ENCODE measurements at regions not wholly inside any gene's neighbourhood (a gene's known extent, or its start where the extent isn't known, plus 50 kb on each side); places are given as distances from the start of the nearest gene placed in this dataset.

GRCh38 chr11:69232821-69233743 lies 60.9 kb upstream of the MYEOV start:
- Histone ChIP-seq H3K4me1 (ENCODE audit: control insufficient read depth in 2 of 2, insufficient read depth in 2 of 2, low read length in 2 of 2) (no peaks in the 10 kb centered on the region), H3K9me3 (ENCODE audit: control insufficient read depth in 2 of 2, insufficient read depth in 1 of 2, low read length in 1 of 2) (no peaks in the 10 kb centered on the region), H3K27ac (ENCODE audit: low read depth in 1 of 2, low read length in 1 of 2) (no peak overlapping the region), H3K36me3 (ENCODE audit: control insufficient read depth in 2 of 2, insufficient read depth in 2 of 2, low read length in 1 of 2) (no peaks in the 10 kb centered on the region), H3K27me3 (ENCODE audit: control insufficient read depth in 2 of 2, insufficient read depth in 1 of 2, low read length in 1 of 2) (no peaks in the 10 kb centered on the region), H3K4me3 (ENCODE audit: low read length in 2 of 2) (no peak overlapping the region)
- 98% methylated on average over 19 of the region's 19 CpGs for WGBS
- no peak for DNase-seq (ENCODE audit: low read depth in 6 of 9, low spot score in 9 of 9)

- no peaks in the 10 kb centered on the region for H3K4me1 ChIP-seq (ENCODE audit: control insufficient read depth in 2 of 2, insufficient read depth in 2 of 2, low read length in 2 of 2)
- H3K27me3 ChIP-seq (ENCODE audit: control insufficient read depth in 2 of 2, insufficient read depth in 1 of 2, low read length in 1 of 2), result no peaks in the 10 kb centered on the region
- H3K27ac ChIP-seq (ENCODE audit: low read depth in 1 of 2, low read length in 1 of 2), result no peak overlapping the region
- no peaks in the 10 kb centered on the region for H3K36me3 ChIP-seq (ENCODE audit: control insufficient read depth in 2 of 2, insufficient read depth in 2 of 2, low read length in 1 of 2)
- WGBS, result 91% methylated on average over 26 of the region's 26 CpGs
- no peak for DNase-seq (ENCODE audit: low read depth in 6 of 9, low spot score in 9 of 9)
- H3K9me3 ChIP-seq (ENCODE audit: control insufficient read depth in 2 of 2, insufficient read depth in 1 of 2, low read length in 1 of 2), result no peaks in the 10 kb centered on the region
- no peak overlapping the region for H3K4me3 ChIP-seq (ENCODE audit: low read length in 2 of 2)
Observed at GRCh38 chr11:69233744-69234570, 60.0 kb upstream of the MYEOV start.

GRCh38 chr11:69234740-69235710 lies 58.9 kb upstream of the MYEOV start:
- 95% methylated on average over 11 of the region's 11 CpGs for WGBS
- H3K4me1 ChIP-seq (ENCODE audit: control insufficient read depth in 2 of 2, insufficient read depth in 2 of 2, low read length in 2 of 2), result no peaks in the 10 kb centered on the region
- H3K36me3 ChIP-seq (ENCODE audit: control insufficient read depth in 2 of 2, insufficient read depth in 2 of 2, low read length in 1 of 2), result no peaks in the 10 kb centered on the region
- H3K9me3 ChIP-seq (ENCODE audit: control insufficient read depth in 2 of 2, insufficient read depth in 1 of 2, low read length in 1 of 2), result no peaks in the 10 kb centered on the region
- no peak for DNase-seq (ENCODE audit: low read depth in 6 of 9, low spot score in 9 of 9)
- no peak overlapping the region for H3K4me3 ChIP-seq (ENCODE audit: low read length in 2 of 2)
- H3K27me3 ChIP-seq (ENCODE audit: control insufficient read depth in 2 of 2, insufficient read depth in 1 of 2, low read length in 1 of 2), result no peaks in the 10 kb centered on the region
- no peak overlapping the region for H3K27ac ChIP-seq (ENCODE audit: low read depth in 1 of 2, low read length in 1 of 2)

- WGBS, result 85% methylated on average over 5 of the region's 5 CpGs
- DNase-seq (ENCODE audit: low read depth in 6 of 9, low spot score in 9 of 9), result no peak
- no peaks in the 10 kb centered on the region for H3K9me3 ChIP-seq (ENCODE audit: control insufficient read depth in 2 of 2, insufficient read depth in 1 of 2, low read length in 1 of 2)
- no peak overlapping the region for H3K4me3 ChIP-seq (ENCODE audit: low read length in 2 of 2)
- H3K27ac ChIP-seq (ENCODE audit: low read depth in 1 of 2, low read length in 1 of 2), result no peak overlapping the region
- H3K4me1 ChIP-seq (ENCODE audit: control insufficient read depth in 2 of 2, insufficient read depth in 2 of 2, low read length in 2 of 2), result peaks cover 0 to 2% of the 10 kb centered on the region in 2 donors
- no peaks in the 10 kb centered on the region for H3K27me3 ChIP-seq (ENCODE audit: control insufficient read depth in 2 of 2, insufficient read depth in 1 of 2, low read length in 1 of 2)
- H3K36me3 ChIP-seq (ENCODE audit: control insufficient read depth in 2 of 2, insufficient read depth in 2 of 2, low read length in 1 of 2), result no peaks in the 10 kb centered on the region
Observed at GRCh38 chr11:69238573-69239351, 55.2 kb upstream of the MYEOV start.

GRCh38 chr11:69239641-69240040 lies 54.3 kb upstream of the MYEOV start:
- Histone ChIP-seq H3K36me3 (ENCODE audit: control insufficient read depth in 2 of 2, insufficient read depth in 2 of 2, low read length in 1 of 2) (no peaks in the 10 kb centered on the region), H3K27ac (ENCODE audit: low read depth in 1 of 2, low read length in 1 of 2) (no peak overlapping the region), H3K4me3 (ENCODE audit: low read length in 2 of 2) (no peak overlapping the region), H3K9me3 (ENCODE audit: control insufficient read depth in 2 of 2, insufficient read depth in 1 of 2, low read length in 1 of 2) (no peaks in the 10 kb centered on the region), H3K27me3 (ENCODE audit: control insufficient read depth in 2 of 2, insufficient read depth in 1 of 2, low read length in 1 of 2) (no peaks in the 10 kb centered on the region), H3K4me1 (ENCODE audit: control insufficient read depth in 2 of 2, insufficient read depth in 2 of 2, low read length in 2 of 2) (peaks cover 0 to 2% of the 10 kb centered on the region in 2 donors)
- 94% methylated on average over 10 of the region's 10 CpGs for WGBS
- no peak for DNase-seq (ENCODE audit: low read depth in 6 of 9, low spot score in 9 of 9)

- H3K27ac ChIP-seq (ENCODE audit: low read depth in 1 of 2, low read length in 1 of 2), result no peak overlapping the region
- H3K9me3 ChIP-seq (ENCODE audit: control insufficient read depth in 2 of 2, insufficient read depth in 1 of 2, low read length in 1 of 2), result no peaks in the 10 kb centered on the region
- peaks cover 0 to 2% of the 10 kb centered on the region in 2 donors for H3K4me1 ChIP-seq (ENCODE audit: control insufficient read depth in 2 of 2, insufficient read depth in 2 of 2, low read length in 2 of 2)
- DNase-seq (ENCODE audit: low read depth in 6 of 9, low spot score in 9 of 9), result no peak
- no peaks in the 10 kb centered on the region for H3K36me3 ChIP-seq (ENCODE audit: control insufficient read depth in 2 of 2, insufficient read depth in 2 of 2, low read length in 1 of 2)
- no peaks in the 10 kb centered on the region for H3K27me3 ChIP-seq (ENCODE audit: control insufficient read depth in 2 of 2, insufficient read depth in 1 of 2, low read length in 1 of 2)
- WGBS, result 96% methylated on average over 7 of the region's 7 CpGs
- H3K4me3 ChIP-seq (ENCODE audit: low read length in 2 of 2), result no peak overlapping the region
Observed at GRCh38 chr11:69240332-69241074, 53.5 kb upstream of the MYEOV start.

- Histone ChIP-seq H3K4me3 (ENCODE audit: low read length in 2 of 2) (no peak overlapping the region), H3K36me3 (ENCODE audit: control insufficient read depth in 2 of 2, insufficient read depth in 2 of 2, low read length in 1 of 2) (no peaks in the 10 kb centered on the region), H3K9me3 (ENCODE audit: control insufficient read depth in 2 of 2, insufficient read depth in 1 of 2, low read length in 1 of 2) (no peaks in the 10 kb centered on the region), H3K27ac (ENCODE audit: low read depth in 1 of 2, low read length in 1 of 2) (no peak overlapping the region), H3K27me3 (ENCODE audit: control insufficient read depth in 2 of 2, insufficient read depth in 1 of 2, low read length in 1 of 2) (no peaks in the 10 kb centered on the region), H3K4me1 (ENCODE audit: control insufficient read depth in 2 of 2, insufficient read depth in 2 of 2, low read length in 2 of 2) (peaks cover 0 to 2% of the 10 kb centered on the region in 2 donors)
- DNase-seq (ENCODE audit: low read depth in 6 of 9, low spot score in 9 of 9), result no peak
- 96% methylated on average over 6 of the region's 6 CpGs for WGBS
Observed at GRCh38 chr11:69241075-69241740, 52.7 kb upstream of the MYEOV start.

All from thymus (tissue), 11 donors.